H9 (cell line): ENCODE measurements at regions not wholly inside any gene's neighbourhood (a gene's known extent, or its start where the extent isn't known, plus 50 kb on each side); places are given as distances from the start of the nearest gene placed in this dataset.

ENCODE experiments used
- DNase-seq: peaks from one replicate; pipeline ENCODE4 v3.0.0-alpha.2; 2017
- H2AFZ ChIP-seq: one replicate; pipeline ENCODE4 v1.6.1; 2013; ENCODE audit warnings: mild to moderate bottlenecking, low read length, control low read depth, moderate library complexity
- H2AK5ac ChIP-seq: 2 replicates; pipeline ENCODE4 v1.6.1; 2013; ENCODE audit warnings: low read length, control low read depth, mixed read lengths; ENCODE audit not compliant: insufficient read length
- H2BK120ac ChIP-seq: one replicate; pipeline ENCODE4 v1.6.1; 2013; ENCODE audit warnings: low read depth, mild to moderate bottlenecking, low read length, control low read depth, inconsistent platforms; ENCODE audit not compliant: poor library complexity, severe bottlenecking
- H2BK12ac ChIP-seq: 2 replicates; pipeline ENCODE4 v1.6.1; 2013; ENCODE audit warnings: low read length, control low read depth, mixed read lengths, low read depth; ENCODE audit not compliant: insufficient read length
- H2BK15ac ChIP-seq: 2 replicates; pipeline ENCODE4 v1.6.1; 2013; ENCODE audit warnings: low read depth, low read length, control low read depth
- H2BK20ac ChIP-seq: one replicate; pipeline ENCODE4 v1.6.1; 2013; ENCODE audit warnings: low read depth, mild to moderate bottlenecking, low read length, control low read depth, inconsistent platforms; ENCODE audit not compliant: poor library complexity, severe bottlenecking
- H2BK5ac ChIP-seq: 2 replicates; pipeline ENCODE4 v1.6.1; 2013; ENCODE audit warnings: low read length, control low read depth, mixed read lengths; ENCODE audit not compliant: insufficient read length
- H3K14ac ChIP-seq: 2 replicates; pipeline ENCODE4 v1.6.1; 2013; ENCODE audit warnings: low read length, control low read depth; ENCODE audit not compliant: insufficient read depth
- H3K18ac ChIP-seq: 2 replicates; pipeline ENCODE4 v1.6.1; 2013; ENCODE audit warnings: low read depth, mild to moderate bottlenecking, mixed read lengths, low read length, control low read depth; ENCODE audit not compliant: insufficient read length
- H3K23ac ChIP-seq: 2 replicates; pipeline ENCODE4 v1.6.1; 2013; ENCODE audit warnings: low read length, control low read depth, mixed read lengths, low read depth; ENCODE audit not compliant: insufficient read length
- H3K23me2 ChIP-seq: 2 replicates; pipeline ENCODE4 v1.6.1; 2013; ENCODE audit warnings: low read depth, mild to moderate bottlenecking, mixed read lengths, low read length, control low read depth; ENCODE audit not compliant: insufficient read length, poor library complexity, severe bottlenecking
- H3K27ac ChIP-seq: 2 replicates; pipeline ENCODE4 v1.5.1; 2013; ENCODE audit warnings: low read length, control low read depth, mixed read lengths, low read depth; ENCODE audit not compliant: insufficient read length
- H3K27me3 ChIP-seq: 2 replicates; pipeline ENCODE4 v1.6.1; 2013; ENCODE audit warnings: low read length, control low read depth, inconsistent platforms; ENCODE audit not compliant: insufficient read depth
- H3K4ac ChIP-seq: 2 replicates; pipeline ENCODE4 v1.6.1; 2013; ENCODE audit warnings: low read depth, mild to moderate bottlenecking, control low read depth, inconsistent platforms, low read length, moderate library complexity
- H3K4me1 ChIP-seq: 2 replicates; pipeline ENCODE4 v1.6.1; 2013; ENCODE audit warnings: low read length, control low read depth, inconsistent platforms; ENCODE audit not compliant: insufficient read depth
- H3K4me2 ChIP-seq: 2 replicates; pipeline ENCODE4 v1.6.1; 2013; ENCODE audit warnings: low read length, control low read depth, mixed read lengths; ENCODE audit not compliant: insufficient read length, insufficient read depth
- H3K56ac ChIP-seq: 2 replicates; pipeline ENCODE4 v1.6.1; 2013; ENCODE audit warnings: low read depth, mild to moderate bottlenecking, mixed read lengths, low read length, control low read depth; ENCODE audit not compliant: insufficient read length
- H3K79me1 ChIP-seq: 2 replicates; pipeline ENCODE4 v1.6.1; 2013; ENCODE audit warnings: low read depth, mild to moderate bottlenecking, moderate library complexity, low read length, control low read depth, inconsistent platforms; ENCODE audit not compliant: insufficient read depth, poor library complexity, severe bottlenecking
- H3K79me2 ChIP-seq: 2 replicates; pipeline ENCODE4 v1.6.1; 2013; ENCODE audit warnings: low read length, control low read depth, inconsistent platforms; ENCODE audit not compliant: insufficient read depth
- H3K9ac ChIP-seq: 2 replicates; pipeline ENCODE4 v1.6.1; 2013; ENCODE audit warnings: low read length, control low read depth, mixed read lengths; ENCODE audit not compliant: insufficient read length; ENCODE audit errors: extremely low read depth
- H3K9me3 ChIP-seq: one replicate; pipeline ENCODE4 v1.6.1; 2013; ENCODE audit warnings: low read depth, low read length, inconsistent platforms; ENCODE audit not compliant: control insufficient read depth
- H3T11ph ChIP-seq: one replicate; pipeline ENCODE4 v1.6.1; 2013; ENCODE audit warnings: mild to moderate bottlenecking, low read length, control low read depth, inconsistent platforms
- H4K20me1 ChIP-seq: one replicate; pipeline ENCODE4 v1.6.1; 2013; ENCODE audit not compliant: control insufficient read depth, insufficient read length, insufficient read depth
- H4K5ac ChIP-seq: 2 replicates; pipeline ENCODE4 v1.6.1; 2013; ENCODE audit warnings: low read depth, mild to moderate bottlenecking, mixed read lengths, low read length, control low read depth; ENCODE audit not compliant: insufficient read length
- H4K8ac ChIP-seq: replicated peaks from 2 replicates; pipeline ENCODE4 v1.6.1; 2013; ENCODE audit warnings: low read length, control low read depth, mixed read lengths, low read depth; ENCODE audit not compliant: insufficient read length
- H4K91ac ChIP-seq: 2 replicates; pipeline ENCODE4 v1.6.1; 2013; ENCODE audit warnings: low read depth, mild to moderate bottlenecking, moderate library complexity, mixed read lengths, low read length, control low read depth; ENCODE audit not compliant: insufficient read length
- H3K27ac Mint-ChIP-seq, 3 experiments: 2 replicates in 2 of 3; 3 replicates in 1 of 3; pipeline ENCODE4 v1.8.0; 2020 to 2021; ENCODE audit warnings: mixed read lengths in 3 of 3, mild to moderate bottlenecking in 1 of 3, moderate library complexity in 1 of 3
- H3K27me3 Mint-ChIP-seq: 2 replicates; pipeline ENCODE4 v1.8.0; 2021; ENCODE audit warnings: low read depth, mild to moderate bottlenecking, moderate library complexity, mixed read lengths
- H3K36me3 Mint-ChIP-seq, 3 experiments: 2 replicates in 2 of 3; 3 replicates in 1 of 3; pipeline ENCODE4 v1.8.0; 2020 to 2021; ENCODE audit warnings: low read depth in 3 of 3, mixed read lengths in 3 of 3; ENCODE audit not compliant: insufficient read depth in 1 of 3
- H3K4me1 Mint-ChIP-seq, 2 experiments: 2 replicates each; pipeline ENCODE4 v1.8.0; 2020; ENCODE audit warnings: mixed read lengths in 2 of 2
- H3K4me3 Mint-ChIP-seq, 2 experiments: 2 replicates in 1 of 2; 3 replicates in 1 of 2; pipeline ENCODE4 v1.8.0; 2020 to 2021; ENCODE audit warnings: mild to moderate bottlenecking in 2 of 2, mixed read lengths in 2 of 2, moderate library complexity in 1 of 2
- H3K9me3 Mint-ChIP-seq, 2 experiments: 2 replicates in 1 of 2; 3 replicates in 1 of 2; pipeline ENCODE4 v1.8.0; 2020; ENCODE audit warnings: mild to moderate bottlenecking in 2 of 2, mixed read lengths in 2 of 2, moderate library complexity in 1 of 2
- CTCF ChIP-seq: fragments of 200-600 bp; sonication (generic); conservative IDR thresholded peaks from 3 replicates; pipeline ENCODE4 v1.8.0; 2021; ENCODE audit warnings: antibody characterized with exemption, mild to moderate bottlenecking
- WGBS: extraction: QIAGEN DNeasy Blood & Tissue Kit; methylation state at CpG from one replicate; pipeline ENCODE4 v1.1.7; 2013; ENCODE audit warnings: missing lambda C conversion rate, low lambda C conversion rate, mixed read lengths; ENCODE audit not compliant: insufficient read length; ENCODE audit errors: extremely low coverage; 5-methylcytosine and 5-hydroxymethylcytosine counted together

- no peak overlapping the region for H2BK120ac ChIP-seq
- H4K8ac ChIP-seq = no peak overlapping the region
- no peak overlapping the region for H2BK20ac ChIP-seq
- no peak overlapping the region for H2BK5ac ChIP-seq
- no peaks in the 10 kb centered on the region for H3K79me1 ChIP-seq
- H3K9me3 ChIP-seq = no peaks in the 10 kb centered on the region
- Mint-ChIP-seq H3K4me1 (peaks cover 4 to 7% of the 10 kb centered on the region in 2 experiments; a peak in 2 of 4 replicates), H3K27ac (no peak overlapping the region), H3K36me3 (no peaks in the 10 kb centered on the region; a peak in 1 of 7 replicates), H3K9me3 (peaks cover 8 to 9% of the 10 kb centered on the region in 2 experiments; a peak in 4 of 5 replicates), H3K27me3 (peaks cover 4% of the 10 kb centered on the region; the same call in 1 of the 2 replicates), H3K4me3 (no peak overlapping the region)
- H3K56ac ChIP-seq = no peak overlapping the region
- H4K20me1 ChIP-seq = no peaks in the 10 kb centered on the region
- no peaks in the 10 kb centered on the region for H3K79me2 ChIP-seq
- no peak overlapping the region for H3K9ac ChIP-seq
- H3K4ac ChIP-seq = no peak overlapping the region
- no peaks in the 10 kb centered on the region for H3K4me1 ChIP-seq
- H3T11ph ChIP-seq = no peak overlapping the region
- H3K18ac ChIP-seq = no peak overlapping the region
- no peak overlapping the region for H2BK15ac ChIP-seq
- no CpG with 5 or more reads among the region's 3 CpGs for WGBS
- H4K5ac ChIP-seq = no peak overlapping the region
- DNase-seq = no peak
- no peak overlapping the region for H3K4me2 ChIP-seq
- no peak overlapping the region for H4K91ac ChIP-seq
- TF ChIP-seq CTCF = no peak
- no peak overlapping the region for H3K27ac ChIP-seq
- H3K23ac ChIP-seq = no peak overlapping the region
- H2AFZ ChIP-seq = no peak overlapping the region
- no peak overlapping the region for H2BK12ac ChIP-seq
- no peaks in the 10 kb centered on the region for H3K23me2 ChIP-seq
- H3K14ac ChIP-seq = no peak overlapping the region
- H3K27me3 ChIP-seq = no peaks in the 10 kb centered on the region
- H2AK5ac ChIP-seq = no peak overlapping the region
These were observed 55.1 kb upstream of the CD83 start for GRCh38 chr6:14062345-14063029.
